T-helper 2 cell treated with Interferon-gamma antibody and Interleukin-4, amounts not matched to agents 5 μg/mL and 100 μg/mL, for 36 hours (primary cell): ENCODE measurements at regions not wholly inside any gene's neighbourhood (a gene's known extent, or its start where the extent isn't known, plus 50 kb on each side); places are given as distances from the start of the nearest gene placed in this dataset.

ENCODE experiments used
- DNase-seq: peaks from one replicate; pipeline ENCODE4 v3.0.0; 2021; ENCODE audit warnings: low spot score
- H3K27ac Mint-ChIP-seq: one replicate; pipeline ENCODE4 v1.8.0; 2021; ENCODE audit warnings: mild to moderate bottlenecking, mixed read lengths
- H3K27me3 Mint-ChIP-seq: one replicate; pipeline ENCODE4 v1.8.0; 2021; ENCODE audit warnings: low read depth, mixed read lengths
- H3K36me3 Mint-ChIP-seq: one replicate; pipeline ENCODE4 v1.8.0; 2021; ENCODE audit warnings: low read depth, mixed read lengths
- H3K4me1 Mint-ChIP-seq: one replicate; pipeline ENCODE4 v1.8.0; 2021; ENCODE audit warnings: low read depth, mixed read lengths
- H3K4me3 Mint-ChIP-seq: one replicate; pipeline ENCODE4 v1.8.0; 2022; ENCODE audit warnings: mild to moderate bottlenecking, moderate library complexity, mixed read lengths
- H3K9me3 Mint-ChIP-seq: one replicate; pipeline ENCODE4 v1.8.0; 2021; ENCODE audit warnings: mixed read lengths

DNA sequence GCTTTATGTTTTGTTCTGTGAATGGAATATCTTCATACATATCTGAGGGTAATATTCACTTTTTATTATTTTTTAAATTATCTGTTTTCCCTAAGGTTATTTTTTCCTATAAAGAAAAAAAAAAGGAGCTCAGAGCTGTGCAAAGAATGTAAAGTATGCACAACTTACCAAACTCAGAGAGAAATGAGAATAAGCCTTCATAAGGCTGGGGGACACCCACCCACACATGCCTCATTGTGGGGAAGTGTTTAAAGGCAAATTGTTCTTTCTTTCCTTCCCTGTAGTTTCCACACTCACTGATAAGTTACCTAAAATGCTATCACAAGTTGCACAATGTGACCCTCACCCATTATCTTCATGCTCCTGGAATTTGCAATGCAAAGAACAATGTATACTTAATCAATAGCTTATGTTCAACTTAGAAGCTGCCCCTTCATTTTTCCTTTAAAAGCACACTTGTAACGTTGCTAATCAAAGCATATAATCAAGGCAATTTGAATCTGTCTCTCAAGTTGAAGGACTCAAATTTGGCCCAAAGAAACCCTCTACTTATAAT is 108.1 kb downstream of the GNAT3 start:
- Mint-ChIP-seq H3K4me1 (no peaks in the 10 kb centered on the region), H3K27ac (no peak overlapping the region), H3K9me3 (no peaks in the 10 kb centered on the region), H3K36me3 (no peaks in the 10 kb centered on the region), H3K27me3 (no peaks in the 10 kb centered on the region), H3K4me3 (no peak overlapping the region)
- DNase-seq, result no peak

GRCh38 chr7:80401708-80402107 is 110.2 kb downstream of the GNAT3 start:
- no peak overlapping the region for H3K27ac Mint-ChIP-seq
- H3K9me3 Mint-ChIP-seq, result no peaks in the 10 kb centered on the region
- no peak for DNase-seq
- H3K4me1 Mint-ChIP-seq, result no peaks in the 10 kb centered on the region
- H3K27me3 Mint-ChIP-seq, result no peaks in the 10 kb centered on the region
- no peaks in the 10 kb centered on the region for H3K36me3 Mint-ChIP-seq
- H3K4me3 Mint-ChIP-seq, result no peak overlapping the region

- H3K4me1 Mint-ChIP-seq, result no peaks in the 10 kb centered on the region
- H3K4me3 Mint-ChIP-seq, result no peak overlapping the region
- DNase-seq, result no peak
- H3K27me3 Mint-ChIP-seq, result no peaks in the 10 kb centered on the region
- no peaks in the 10 kb centered on the region for H3K9me3 Mint-ChIP-seq
- no peaks in the 10 kb centered on the region for H3K36me3 Mint-ChIP-seq
- H3K27ac Mint-ChIP-seq, result no peak overlapping the region
Observed at GRCh38 chr7:80393786-80394185, 118.1 kb downstream of the GNAT3 start.

DNA sequence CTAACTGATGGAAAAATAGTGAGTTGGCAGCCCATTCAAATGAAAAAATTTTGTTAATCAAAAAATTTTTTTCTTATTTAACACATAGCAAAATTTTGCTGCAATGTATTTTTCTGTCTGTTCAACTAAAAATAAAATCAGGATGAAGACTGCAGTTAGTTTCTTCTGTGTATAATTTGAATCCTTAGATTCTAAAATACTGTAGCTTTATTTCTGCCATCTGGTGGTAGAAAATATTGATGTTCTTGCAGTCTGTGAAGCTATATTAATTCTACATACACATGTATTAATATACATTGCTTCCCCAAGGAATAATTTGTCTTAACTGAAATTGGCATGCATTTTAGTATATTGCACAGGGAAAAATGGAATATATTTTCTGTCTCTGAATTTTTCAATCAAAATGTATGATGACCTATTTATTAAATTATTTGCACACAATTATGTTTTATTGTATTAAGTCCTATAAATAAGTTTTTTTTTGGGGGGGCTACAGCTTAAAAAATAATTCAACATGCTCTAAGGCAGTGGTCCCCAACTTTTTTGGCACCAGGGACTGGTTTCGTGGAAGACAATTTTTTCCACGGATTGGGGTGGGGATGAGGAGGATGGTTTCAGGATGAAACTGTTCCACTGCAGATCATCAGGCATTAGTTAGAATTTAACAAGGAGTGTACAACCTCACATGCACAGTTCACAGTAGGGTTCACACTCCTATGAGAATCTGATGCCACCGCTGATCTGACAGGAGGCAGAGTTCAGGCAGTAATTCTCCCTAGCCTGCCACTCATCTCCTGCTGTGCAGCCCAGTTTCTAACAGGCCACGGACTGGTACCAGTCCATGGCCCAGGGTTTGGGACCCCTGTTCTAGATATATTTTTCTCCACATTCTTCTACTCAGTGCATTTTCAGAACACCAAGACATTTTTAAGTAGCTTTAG is 119.4 kb downstream of the GNAT3 start:
- no peaks in the 10 kb centered on the region for H3K4me1 Mint-ChIP-seq
- DNase-seq, result no peak
- H3K9me3 Mint-ChIP-seq, result no peaks in the 10 kb centered on the region
- no peaks in the 10 kb centered on the region for H3K36me3 Mint-ChIP-seq
- no peak overlapping the region for H3K27ac Mint-ChIP-seq
- H3K4me3 Mint-ChIP-seq, result no peak overlapping the region
- no peaks in the 10 kb centered on the region for H3K27me3 Mint-ChIP-seq

DNA sequence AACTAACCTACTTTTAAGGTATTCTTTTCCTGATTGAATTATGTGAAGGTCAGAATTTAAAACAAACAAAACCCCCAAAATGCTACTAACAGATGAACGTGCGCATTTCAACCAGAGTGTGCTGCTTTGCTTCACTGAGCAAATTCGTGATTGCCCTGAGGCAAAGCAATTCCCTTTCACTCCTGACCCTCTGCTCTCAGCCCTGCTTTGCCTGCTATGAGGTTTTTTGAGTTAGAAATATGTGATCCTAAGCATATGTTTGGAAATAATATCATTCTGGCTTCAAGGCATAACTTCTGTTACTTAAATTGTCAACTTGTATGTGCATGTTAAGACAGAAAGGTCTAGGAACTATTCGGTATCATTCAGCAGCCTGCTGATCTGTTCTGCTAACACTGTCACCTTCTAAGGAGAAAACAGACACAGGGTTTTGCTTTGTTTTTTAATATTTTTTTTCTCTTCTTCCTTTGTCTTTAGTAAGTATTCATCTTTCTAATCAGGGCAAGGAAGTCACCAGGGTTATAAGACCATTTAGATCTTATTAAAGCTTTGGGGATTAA is 124.2 kb downstream of the GNAT3 start:
- Mint-ChIP-seq H3K27me3 (no peaks in the 10 kb centered on the region), H3K36me3 (no peaks in the 10 kb centered on the region), H3K27ac (no peak overlapping the region), H3K4me3 (no peak overlapping the region), H3K4me1 (no peaks in the 10 kb centered on the region), H3K9me3 (no peaks in the 10 kb centered on the region)
- no peak for DNase-seq

DNA sequence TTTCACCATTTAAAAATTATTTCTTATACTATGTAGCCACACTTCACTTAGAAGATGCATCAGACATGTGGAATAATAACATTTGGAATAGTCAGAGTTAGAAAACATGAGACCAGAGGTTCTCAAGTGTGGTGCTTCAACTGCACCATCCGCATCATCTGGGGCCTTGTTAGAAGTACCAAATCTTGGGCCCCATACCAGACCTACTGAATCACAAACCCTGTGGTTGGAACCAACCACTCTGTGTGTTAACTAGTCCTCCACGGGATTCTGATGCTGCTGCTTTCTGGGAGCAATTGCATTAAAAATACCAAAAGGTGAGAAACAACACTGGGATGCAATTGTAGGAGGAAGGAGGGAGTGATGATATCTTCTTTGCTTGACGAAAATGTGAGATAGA is 125.2 kb downstream of the GNAT3 start:
- Mint-ChIP-seq H3K27ac (no peak overlapping the region), H3K4me1 (no peaks in the 10 kb centered on the region)
- no peak for DNase-seq

GRCh38 chr7:80385508-80385907 is 126.4 kb downstream of the GNAT3 start:
- no peaks in the 10 kb centered on the region for H3K36me3 Mint-ChIP-seq
- H3K27ac Mint-ChIP-seq, result no peak overlapping the region
- no peaks in the 10 kb centered on the region for H3K9me3 Mint-ChIP-seq
- H3K4me3 Mint-ChIP-seq, result no peak overlapping the region
- no peaks in the 10 kb centered on the region for H3K27me3 Mint-ChIP-seq
- no peaks in the 10 kb centered on the region for H3K4me1 Mint-ChIP-seq
- no peak for DNase-seq

More for the DNA sequence above, 125.2 kb downstream of the GNAT3 start:
- Mint-ChIP-seq H3K9me3 (no peaks in the 10 kb centered on the region), H3K4me3 (no peak overlapping the region), H3K27me3 (no peaks in the 10 kb centered on the region), H3K36me3 (no peaks in the 10 kb centered on the region)

- DNase-seq, result no peak
- no peaks in the 10 kb centered on the region for H3K36me3 Mint-ChIP-seq
- no peaks in the 10 kb centered on the region for H3K4me1 Mint-ChIP-seq
- no peak overlapping the region for H3K27ac Mint-ChIP-seq
- no peaks in the 10 kb centered on the region for H3K27me3 Mint-ChIP-seq
- H3K9me3 Mint-ChIP-seq, result no peaks in the 10 kb centered on the region
- H3K4me3 Mint-ChIP-seq, result no peak overlapping the region
Observed at GRCh38 chr7:80380957-80381356, 130.9 kb downstream of the GNAT3 start.

DNA sequence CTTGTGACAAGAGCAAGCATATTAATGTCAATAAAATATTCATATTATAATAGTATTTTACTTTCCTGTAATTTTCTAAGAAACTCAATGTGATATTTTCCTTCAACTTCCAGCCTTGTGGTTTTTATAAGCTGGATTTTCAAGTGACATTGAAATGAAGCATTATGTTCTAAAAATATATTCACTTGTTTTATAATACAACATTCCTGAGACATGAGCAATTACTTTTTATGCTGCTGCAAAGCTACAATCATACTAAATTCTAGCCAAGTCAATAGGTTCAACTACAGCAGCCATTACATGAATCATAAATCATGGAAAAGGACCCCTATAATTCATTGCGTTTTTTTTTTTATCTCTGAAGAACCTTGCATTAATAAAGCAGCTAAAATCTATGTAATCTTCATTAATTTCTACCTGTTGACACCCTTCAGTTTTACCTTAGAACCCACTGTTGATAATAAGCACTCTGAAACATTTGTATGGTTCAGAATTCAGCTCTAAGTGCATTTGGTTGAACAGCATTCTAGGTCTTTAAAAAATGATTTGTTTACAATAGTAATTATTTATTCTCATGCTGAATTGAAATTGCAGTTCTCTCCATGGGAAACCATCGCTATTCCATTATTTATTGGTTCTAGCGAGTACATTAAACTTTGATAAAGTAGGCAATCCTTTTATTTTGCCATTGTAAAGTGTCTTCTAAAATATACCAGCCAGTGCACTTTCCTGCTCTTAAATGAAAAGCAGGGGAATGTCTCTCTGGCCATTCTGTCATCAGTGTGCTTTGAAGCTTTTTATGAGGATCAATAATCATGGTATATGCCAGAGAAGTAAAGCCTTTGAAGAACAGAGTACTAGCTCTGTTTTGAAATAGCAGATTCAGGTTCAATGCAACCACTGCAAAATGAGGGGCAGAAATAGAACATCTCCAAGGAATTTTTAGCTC is 132.6 kb downstream of the GNAT3 start:
- Mint-ChIP-seq H3K27me3 (no peaks in the 10 kb centered on the region), H3K9me3 (no peaks in the 10 kb centered on the region), H3K4me1 (no peaks in the 10 kb centered on the region), H3K36me3 (no peaks in the 10 kb centered on the region), H3K4me3 (no peak overlapping the region), H3K27ac (no peak overlapping the region)
- DNase-seq, result no peak

DNA sequence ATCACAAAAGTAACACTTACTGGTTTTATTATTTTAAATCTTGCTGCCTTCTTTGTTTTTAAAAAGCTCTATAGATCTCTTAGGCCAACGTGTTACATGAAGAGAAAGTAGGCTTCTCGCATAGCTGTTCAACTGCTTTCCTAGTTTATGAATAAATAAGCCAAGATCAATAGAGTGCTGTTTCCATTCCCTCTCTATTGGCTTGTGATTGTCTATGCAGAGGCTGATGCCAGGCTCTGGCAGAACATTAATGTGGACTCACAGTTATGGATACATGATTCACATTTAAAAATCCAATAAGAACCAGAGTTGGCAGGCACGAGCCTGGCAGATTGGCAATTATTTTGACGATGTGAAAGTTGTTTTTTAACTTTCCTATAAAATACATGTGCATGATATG is 137.5 kb downstream of the GNAT3 start:
- Mint-ChIP-seq H3K4me1 (no peaks in the 10 kb centered on the region), H3K9me3 (no peaks in the 10 kb centered on the region), H3K27me3 (no peaks in the 10 kb centered on the region), H3K36me3 (no peaks in the 10 kb centered on the region), H3K4me3 (no peak overlapping the region), H3K27ac (no peak overlapping the region)
- DNase-seq, result no peak

GRCh38 chr7:80373429-80374032 is 138.3 kb downstream of the GNAT3 start:
- no peaks in the 10 kb centered on the region for H3K27me3 Mint-ChIP-seq
- H3K36me3 Mint-ChIP-seq, result no peaks in the 10 kb centered on the region
- H3K27ac Mint-ChIP-seq, result no peak overlapping the region
- no peaks in the 10 kb centered on the region for H3K4me1 Mint-ChIP-seq
- DNase-seq, result no peak
- H3K9me3 Mint-ChIP-seq, result no peaks in the 10 kb centered on the region
- H3K4me3 Mint-ChIP-seq, result no peak overlapping the region

- no peak for DNase-seq
- H3K36me3 Mint-ChIP-seq, result no peaks in the 10 kb centered on the region
Observed at GRCh38 chr7:80372415-80372814, 139.4 kb downstream of the GNAT3 start.

DNA sequence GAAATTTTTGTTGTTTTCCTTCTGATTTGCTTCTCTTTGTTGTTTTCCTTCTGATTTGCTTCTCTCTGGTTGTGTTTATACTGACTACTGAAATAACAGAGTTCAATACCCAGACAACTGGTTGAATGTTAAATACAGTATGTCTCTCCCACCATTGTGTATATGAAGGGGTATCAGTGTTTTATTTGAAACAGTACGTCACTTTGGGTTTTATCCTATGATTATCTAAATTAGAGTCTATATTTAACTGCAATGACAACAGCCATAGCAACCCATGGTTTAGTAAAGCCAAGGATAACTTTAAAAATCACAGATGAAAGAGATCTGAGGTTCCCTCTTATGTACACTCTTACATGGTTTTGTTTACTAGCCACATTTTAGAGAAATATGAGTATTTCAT is 141.3 kb downstream of the GNAT3 start:
- Mint-ChIP-seq H3K4me1 (no peaks in the 10 kb centered on the region), H3K4me3 (no peak overlapping the region), H3K9me3 (peaks cover 5% of the 10 kb centered on the region), H3K27me3 (no peaks in the 10 kb centered on the region), H3K36me3 (no peaks in the 10 kb centered on the region), H3K27ac (no peak overlapping the region)
- DNase-seq, result no peak

More at GRCh38 chr7:80372415-80372814, 139.4 kb downstream of the GNAT3 start:
- H3K4me1 Mint-ChIP-seq, result no peaks in the 10 kb centered on the region
- H3K27me3 Mint-ChIP-seq, result no peaks in the 10 kb centered on the region
- no peaks in the 10 kb centered on the region for H3K9me3 Mint-ChIP-seq
- no peak overlapping the region for H3K4me3 Mint-ChIP-seq
- no peak overlapping the region for H3K27ac Mint-ChIP-seq
